ENCODE measurements at regions not wholly inside any gene's neighbourhood (a gene's known extent, or its start where the extent isn't known, plus 50 kb on each side); places are given as distances from the start of the nearest gene placed in this dataset.
"Not testable (repeated sequence)": the region's sequence is repeated elsewhere in the genome, so short reads cannot be mapped to it uniquely, and the experiment has no call there.

GRCh38 chr4:134848681-134849080, 647.1 kb upstream of the PABPC4L start:
- DNase-seq = no peak

- DNase-seq = not testable (repeated sequence)
Observed at GRCh38 chr4:134830741-134831140, 629.2 kb upstream of the PABPC4L start.

GRCh38 chr4:134812611-134813010, 611.0 kb upstream of the PABPC4L start:
- DNase-seq = no peak

GRCh38 chr4:134807231-134807745, 605.7 kb upstream of the PABPC4L start:
- DNase-seq = no peak

GRCh38 chr4:134798573-134798972, 597.0 kb upstream of the PABPC4L start:
- DNase-seq = no peak

- DNase-seq = no peak
Observed at GRCh38 chr4:134787315-134787714, 585.7 kb upstream of the PABPC4L start.

GRCh38 chr4:134780244-134780643, 578.7 kb upstream of the PABPC4L start:
- DNase-seq = no peak

GRCh38 chr4:134777606-134778005, 576.0 kb upstream of the PABPC4L start:
- DNase-seq = no peak

- DNase-seq = no peak
Observed at GRCh38 chr4:134773497-134774000, 572.0 kb upstream of the PABPC4L start.

GRCh38 chr4:134762053-134762452, 560.5 kb upstream of the PABPC4L start:
- DNase-seq = no peak

GRCh38 chr4:134756421-134756820, 554.8 kb upstream of the PABPC4L start:
- DNase-seq = no peak

GRCh38 chr4:134754301-134755019, 552.9 kb upstream of the PABPC4L start:
- DNase-seq = no peak

GRCh38 chr4:134753390-134753789, 551.8 kb upstream of the PABPC4L start:
- no peak for DNase-seq

GRCh38 chr4:134747108-134747805, 545.7 kb upstream of the PABPC4L start:
- no peak for DNase-seq

- DNase-seq = no peak
Observed at GRCh38 chr4:134740290-134740689, 538.7 kb upstream of the PABPC4L start.

GRCh38 chr4:134735901-134736300, 534.3 kb upstream of the PABPC4L start:
- no peak for DNase-seq

- no peak for DNase-seq
Observed at GRCh38 chr4:134727696-134728095, 526.1 kb upstream of the PABPC4L start.

- DNase-seq = no peak
Observed at GRCh38 chr4:134722306-134722705, 520.7 kb upstream of the PABPC4L start.

GRCh38 chr4:134720030-134720429, 518.4 kb upstream of the PABPC4L start:
- DNase-seq = no peak

- no peak for DNase-seq
Observed at GRCh38 chr4:134708616-134709015, 507.0 kb upstream of the PABPC4L start.

- DNase-seq = no peak
Observed at GRCh38 chr4:134708026-134708425, 506.4 kb upstream of the PABPC4L start.

- no peak for DNase-seq
Observed at GRCh38 chr4:134702374-134702773, 500.8 kb upstream of the PABPC4L start.

GRCh38 chr4:134700251-134700650, 498.7 kb upstream of the PABPC4L start:
- DNase-seq = no peak

GRCh38 chr4:134698831-134699230, 497.2 kb upstream of the PABPC4L start:
- DNase-seq = not testable (repeated sequence)

All from fibroblast of skin of right quadriceps (primary cell).